HUDEP-2 (cell line): ENCODE measurements at regions not wholly inside any gene's neighbourhood (a gene's known extent, or its start where the extent isn't known, plus 50 kb on each side); places are given as distances from the start of the nearest gene placed in this dataset.

Experiments used
- DNase-seq, 76 experiments: peaks; one replicate each; lab custom pipeline; 2025; ENCODE audit not compliant: unreplicated experiment in 76 of 76; lab: John Stamatoyannopoulos, UW

- DNase-seq, result no peak
Measured at GRCh38 chr2:160630801-160631590, 137.4 kb upstream of the RBMS1 start.

- no peak for DNase-seq
Measured at GRCh38 chr2:160632084-160632975, 138.7 kb upstream of the RBMS1 start.

- DNase-seq, result no peak
Measured at GRCh38 chr2:160634436-160634835, 140.8 kb upstream of the RBMS1 start.

GRCh38 chr2:160635488-160635887, 141.9 kb upstream of the RBMS1 start:
- no peak for DNase-seq

GRCh38 chr2:160639472-160639871, 145.9 kb upstream of the RBMS1 start:
- no peak for DNase-seq

- DNase-seq, result no peak
Measured at GRCh38 chr2:160646684-160647444, 153.3 kb upstream of the RBMS1 start.

- no peak for DNase-seq
Measured at GRCh38 chr2:160647967-160648685, 154.5 kb upstream of the RBMS1 start.

GRCh38 chr2:160649698-160650097, 156.1 kb upstream of the RBMS1 start:
- DNase-seq, result no peak

- no peak for DNase-seq
Measured at GRCh38 chr2:160650196-160651118, 156.8 kb upstream of the RBMS1 start.

GRCh38 chr2:160651416-160652200, 158.0 kb upstream of the RBMS1 start:
- no peak for DNase-seq

- no peak for DNase-seq
Measured at GRCh38 chr2:160652236-160652635, 158.6 kb upstream of the RBMS1 start.

- no peak for DNase-seq
Measured at GRCh38 chr2:160657196-160657595, 163.6 kb upstream of the RBMS1 start.

- DNase-seq, result no peak
Measured at GRCh38 chr2:160658851-160659250, 165.2 kb upstream of the RBMS1 start.

- no peak for DNase-seq
Measured at GRCh38 chr2:160660741-160661140, 167.1 kb upstream of the RBMS1 start.

GRCh38 chr2:160664603-160665140, 171.1 kb upstream of the RBMS1 start:
- DNase-seq, result no peak

GRCh38 chr2:160666154-160667060, 172.8 kb upstream of the RBMS1 start:
- DNase-seq, result no peak

GRCh38 chr2:160667811-160668210, 174.2 kb upstream of the RBMS1 start:
- DNase-seq, result no peak
